Cerebellar cortex (tissue), 1 donor: ENCODE measurements at regions not wholly inside any gene's neighbourhood (a gene's known extent, or its start where the extent isn't known, plus 50 kb on each side); places are given as distances from the start of the nearest gene placed in this dataset.

ENCODE experiments used
- DNase-seq: peaks from one replicate; pipeline ENCODE4 v3.0.0-alpha.2; 2015; ENCODE audit warnings: low spot score

GRCh38 chr5:107217721-107218130 lies 453.0 kb downstream of the EFNA5 start:
- DNase-seq: peak; percentile 92

- DNase-seq: no peak
These were observed 454.1 kb downstream of the EFNA5 start for GRCh38 chr5:107216587-107216986.

GRCh38 chr5:107215611-107216010 lies 455.1 kb downstream of the EFNA5 start:
- no peak for DNase-seq

- no peak for DNase-seq
These were observed 457.7 kb downstream of the EFNA5 start for GRCh38 chr5:107213025-107213424.

GRCh38 chr5:107211630-107212029 lies 459.1 kb downstream of the EFNA5 start:
- DNase-seq: no peak

GRCh38 chr5:107208867-107209266 lies 461.9 kb downstream of the EFNA5 start:
- DNase-seq: no peak

- DNase-seq: no peak
These were observed 466.3 kb downstream of the EFNA5 start for GRCh38 chr5:107204413-107204812.

- DNase-seq: no peak
These were observed 467.5 kb downstream of the EFNA5 start for GRCh38 chr5:107203243-107203642.

GRCh38 chr5:107199756-107200155 lies 471.0 kb downstream of the EFNA5 start:
- DNase-seq: no peak

GRCh38 chr5:107196500-107197059 lies 474.2 kb downstream of the EFNA5 start:
- no peak for DNase-seq

GRCh38 chr5:107195890-107196395 lies 474.8 kb downstream of the EFNA5 start:
- no peak for DNase-seq

GRCh38 chr5:107184871-107185270 lies 485.9 kb downstream of the EFNA5 start:
- no peak for DNase-seq

GRCh38 chr5:107184066-107184465 lies 486.7 kb downstream of the EFNA5 start:
- no peak for DNase-seq

- no peak for DNase-seq
These were observed 500.1 kb downstream of the EFNA5 start for GRCh38 chr5:107170620-107171019.

- no peak for DNase-seq
These were observed 500.9 kb downstream of the EFNA5 start for GRCh38 chr5:107169867-107170266.

- no peak for DNase-seq
These were observed 501.6 kb downstream of the EFNA5 start for GRCh38 chr5:107168848-107169752.

- DNase-seq: no peak
These were observed 502.7 kb downstream of the EFNA5 start for GRCh38 chr5:107168086-107168485.

GRCh38 chr5:107165296-107165695 lies 505.4 kb downstream of the EFNA5 start:
- no peak for DNase-seq

- DNase-seq: no peak
These were observed 512.9 kb downstream of the EFNA5 start for GRCh38 chr5:107157809-107158208.

GRCh38 chr5:107155707-107156106 lies 515.0 kb downstream of the EFNA5 start:
- DNase-seq: no peak

GRCh38 chr5:107154593-107154992 lies 516.1 kb downstream of the EFNA5 start:
- no peak for DNase-seq

GRCh38 chr5:107153283-107153682 lies 517.5 kb downstream of the EFNA5 start:
- no peak for DNase-seq

GRCh38 chr5:107149243-107150005 lies 521.3 kb downstream of the EFNA5 start:
- DNase-seq: no peak
